ENCODE measurements at regions not wholly inside any gene's neighbourhood (a gene's known extent, or its start where the extent isn't known, plus 50 kb on each side); places are given as distances from the start of the nearest gene placed in this dataset.

- TF ChIP-seq TAF1 (IDR thresholded peaks at IDR 0.05; ENCODE audit: low read depth) = no peak
- no peak for TF ChIP-seq EGR1 (IDR thresholded peaks at IDR 0.05)
- TF ChIP-seq RAD21 (IDR thresholded peaks at IDR 0.05; ENCODE audit: low read depth) = no peak
Observed at GRCh38 chr20:4083098-4083865, 65.3 kb upstream of the SMOX start.

Data from Ishikawa (cell line).